NCI-H1417 (cell line): ENCODE measurements at regions not wholly inside any gene's neighbourhood (a gene's known extent, or its start where the extent isn't known, plus 50 kb on each side); places are given as distances from the start of the nearest gene placed in this dataset.

Experiments used
- DNase-seq, 3 experiments: peaks; one replicate each; lab custom pipeline; 2025; lab: John Stamatoyannopoulos, UW

DNA sequence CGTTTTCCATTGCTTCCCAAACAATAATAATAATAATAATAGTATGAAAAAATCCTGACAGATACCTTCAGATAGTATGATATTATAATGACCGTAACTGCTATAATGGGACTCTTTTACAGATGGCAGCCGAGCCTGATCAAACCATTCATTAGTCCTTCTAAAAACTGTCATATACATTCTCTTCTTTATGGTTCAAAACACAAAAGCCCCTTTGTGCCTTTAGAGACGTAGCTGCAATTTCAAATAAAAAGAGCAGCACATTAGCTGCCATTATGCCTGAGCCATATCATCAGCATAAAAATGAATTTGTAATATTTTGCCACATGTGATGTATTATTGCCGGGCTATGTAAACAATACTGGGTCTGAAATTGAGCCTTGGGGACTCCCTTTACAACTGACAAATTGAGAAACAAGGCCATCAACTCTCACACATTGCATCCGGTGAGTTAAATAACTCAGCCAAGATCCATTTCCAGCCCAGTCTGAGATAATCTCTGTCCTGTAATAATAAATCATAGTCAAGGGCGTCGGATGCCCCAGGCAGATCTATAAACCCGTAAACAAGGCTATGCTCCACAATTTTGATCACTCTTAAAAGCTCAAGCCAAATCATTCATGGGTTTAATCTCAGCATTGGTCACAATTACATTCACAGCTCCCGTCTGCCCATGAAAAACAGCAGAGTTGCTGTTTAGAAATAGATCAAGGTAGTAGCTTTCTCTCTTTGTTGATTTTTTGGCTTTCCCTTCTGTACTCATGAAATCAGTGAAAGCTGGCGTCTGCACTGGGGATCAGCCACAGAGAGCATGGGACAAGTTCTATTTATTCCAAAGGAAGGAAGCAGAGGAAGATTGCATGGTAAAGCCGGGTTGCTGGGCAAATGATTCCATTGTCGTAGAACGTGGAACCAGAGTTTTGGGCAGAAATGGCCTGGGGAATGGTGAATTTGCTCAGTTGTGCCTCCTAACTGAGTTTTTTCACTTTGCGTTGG lies 150.1 kb upstream of the BMPER start:
- DNase-seq: peak; percentile 44 to 92 (median 60)

DNA sequence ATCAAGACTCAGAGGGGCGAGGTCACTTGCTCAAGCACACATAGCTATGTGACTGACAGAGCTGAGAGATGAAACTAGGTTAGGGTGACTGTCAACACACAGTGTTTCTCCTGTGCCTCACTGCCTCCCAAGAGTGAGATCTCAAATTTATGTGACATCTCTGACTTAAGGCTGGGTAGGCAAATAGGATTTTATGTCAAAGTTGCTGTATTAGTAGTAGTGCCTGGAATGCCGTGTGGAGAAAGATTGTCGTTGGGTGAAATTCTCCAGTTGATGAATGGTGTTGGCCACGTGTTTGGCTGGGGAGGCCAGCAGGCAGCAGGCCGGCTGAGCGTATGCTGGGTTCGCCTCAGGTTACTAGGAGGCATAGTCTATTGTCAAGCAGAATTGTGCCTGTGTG lies 148.3 kb upstream of the BMPER start:
- DNase-seq: no peak

DNA sequence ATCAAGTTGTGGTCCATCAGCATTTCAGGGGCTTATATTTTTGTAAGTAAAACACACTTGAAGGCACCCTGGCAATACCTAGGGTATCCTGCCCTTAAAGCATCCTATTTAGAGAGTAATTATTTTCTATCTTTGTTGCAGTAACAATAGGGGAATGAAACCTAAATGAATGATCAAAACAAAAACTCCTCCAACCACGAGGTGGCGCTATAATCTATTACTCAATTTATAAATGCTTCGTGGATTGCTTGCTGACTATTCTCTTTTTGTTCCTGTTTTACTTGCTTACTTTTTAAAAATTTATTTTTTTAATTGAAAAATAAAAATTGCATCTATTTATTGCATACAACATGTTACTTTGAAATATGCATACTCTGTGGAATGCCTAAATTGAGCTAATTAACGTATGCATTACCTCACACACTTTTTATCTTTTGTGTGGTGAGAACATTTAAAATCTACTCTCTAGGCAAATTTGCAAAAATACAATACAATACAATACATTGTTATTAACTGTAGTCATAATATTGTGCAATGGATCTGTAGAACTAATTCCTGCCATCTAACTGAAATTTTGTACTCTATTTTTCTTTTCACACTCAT lies 147.7 kb upstream of the BMPER start:
- DNase-seq: peak; percentile 32 to 75 (median 57)

DNA sequence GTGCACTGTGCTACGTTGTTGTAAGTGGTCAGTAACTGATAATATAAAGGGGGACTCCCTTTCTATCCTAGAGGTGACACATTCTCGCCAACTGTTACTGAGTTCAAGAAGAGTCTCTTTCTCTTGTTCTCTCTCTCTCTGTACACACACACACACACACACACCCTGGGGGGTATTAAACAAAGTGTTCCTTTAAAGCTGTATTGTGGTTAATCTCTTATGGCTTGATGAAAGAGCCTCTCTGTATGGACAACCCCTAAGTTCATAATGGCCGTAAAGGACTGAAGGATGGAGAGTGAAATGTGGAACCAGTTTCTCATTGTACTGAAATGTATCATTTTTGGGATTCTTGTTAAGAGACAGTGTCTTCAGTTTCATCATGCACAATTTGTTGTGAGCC lies 145.2 kb upstream of the BMPER start:
- DNase-seq: no peak

DNA sequence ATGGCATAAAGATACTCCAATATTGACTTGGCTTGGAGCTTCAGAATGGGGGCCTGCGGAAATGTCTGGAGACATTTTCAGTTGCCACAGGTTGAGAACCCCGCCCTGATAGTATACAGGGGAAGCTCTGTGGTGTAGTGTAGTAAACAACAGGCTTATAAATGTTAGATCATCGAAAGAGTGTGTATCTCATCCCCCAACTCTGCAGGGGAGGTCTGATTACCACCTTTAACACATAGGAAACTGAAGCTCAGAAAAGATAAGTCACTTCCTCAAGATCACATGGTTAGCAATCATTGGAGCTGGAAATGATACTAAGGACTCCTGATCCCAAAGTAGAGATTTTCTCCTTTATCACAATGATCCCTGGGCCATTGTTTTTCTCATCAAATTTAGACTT lies 144.5 kb upstream of the BMPER start:
- no peak for DNase-seq

DNA sequence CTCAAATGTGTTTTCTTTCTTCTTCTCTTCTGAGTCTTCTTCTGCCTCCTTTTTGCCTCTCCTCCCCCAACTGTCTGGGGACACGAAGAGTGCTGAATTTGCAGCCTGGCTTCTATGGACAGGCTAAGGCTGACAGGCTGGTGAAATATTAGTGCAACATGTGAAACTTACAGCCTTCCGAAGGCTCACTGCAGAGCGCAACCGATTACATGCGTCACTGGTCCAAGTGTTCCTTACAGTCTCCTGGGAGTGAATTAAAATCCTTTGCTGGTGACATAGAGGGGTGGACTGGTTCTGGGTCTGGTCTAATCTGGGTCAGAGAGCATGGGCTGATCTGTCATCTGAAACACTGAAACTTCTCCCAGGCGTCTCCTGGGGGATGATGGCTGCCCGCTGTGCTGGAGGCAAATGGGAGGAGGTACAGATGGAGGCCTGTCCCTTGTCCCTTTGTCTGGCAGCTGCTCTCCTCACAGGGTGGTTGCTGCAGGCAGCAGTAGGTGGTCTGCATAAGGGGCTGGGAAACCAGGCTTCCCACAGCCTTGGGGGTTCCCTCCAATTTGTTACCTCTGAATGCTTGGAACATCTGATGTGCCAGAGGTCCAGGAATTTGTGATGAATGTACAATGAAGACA lies 143.8 kb upstream of the BMPER start:
- DNase-seq: no peak

DNA sequence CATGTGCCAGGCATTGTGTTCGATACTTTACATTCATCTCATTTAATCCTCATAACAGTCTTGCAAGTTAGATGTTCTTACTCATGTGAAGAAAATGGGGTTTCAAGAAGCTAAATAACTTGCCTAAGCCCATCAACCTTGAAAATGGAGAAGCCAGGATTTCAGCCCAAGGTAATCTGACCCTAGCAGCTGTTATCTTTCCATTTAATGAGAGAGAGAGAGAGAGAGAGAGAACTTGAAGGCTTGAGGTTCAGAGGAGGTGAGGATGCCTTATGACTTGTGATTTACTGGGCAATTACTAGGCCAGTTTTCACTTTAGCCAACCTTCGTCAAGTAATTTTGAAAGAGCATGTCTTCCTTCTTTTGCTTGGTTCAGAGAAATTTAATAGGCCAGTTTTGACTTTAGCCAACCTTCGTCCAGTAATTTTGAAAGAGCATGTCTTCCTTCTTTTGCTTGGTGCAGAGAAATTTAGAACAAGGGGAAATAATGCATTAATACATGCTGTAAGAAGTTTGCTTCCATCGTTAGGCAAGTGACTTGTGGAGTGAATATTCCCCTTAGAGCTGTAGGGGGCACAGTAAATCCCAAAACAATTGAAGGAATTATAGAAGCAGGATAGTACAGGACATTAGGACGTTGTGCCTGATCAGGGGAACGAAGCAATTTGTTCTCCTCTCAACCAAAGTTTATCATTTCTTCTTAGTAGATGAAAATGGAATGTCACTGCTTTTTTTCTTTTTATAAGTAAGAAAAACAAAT lies 143.0 kb upstream of the BMPER start:
- DNase-seq: no peak

DNA sequence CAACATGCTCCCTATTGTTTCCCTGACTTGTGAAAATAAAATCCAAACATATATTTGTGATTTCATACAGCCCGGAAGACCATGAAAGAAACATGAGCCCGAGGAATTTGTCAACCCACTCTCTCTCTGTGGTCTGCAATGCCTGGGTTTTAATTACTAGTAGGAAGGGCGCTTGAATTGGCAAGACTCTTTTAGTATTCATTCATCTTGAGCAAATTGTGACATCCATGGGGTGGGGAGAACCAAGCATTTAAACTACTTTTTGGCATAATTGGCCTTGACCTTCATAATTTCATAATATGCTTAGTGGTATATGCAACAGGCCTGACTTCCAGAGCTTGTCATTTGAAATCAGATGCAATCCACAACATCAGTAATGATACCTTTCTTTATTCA lies 142.4 kb upstream of the BMPER start:
- no peak for DNase-seq

DNA sequence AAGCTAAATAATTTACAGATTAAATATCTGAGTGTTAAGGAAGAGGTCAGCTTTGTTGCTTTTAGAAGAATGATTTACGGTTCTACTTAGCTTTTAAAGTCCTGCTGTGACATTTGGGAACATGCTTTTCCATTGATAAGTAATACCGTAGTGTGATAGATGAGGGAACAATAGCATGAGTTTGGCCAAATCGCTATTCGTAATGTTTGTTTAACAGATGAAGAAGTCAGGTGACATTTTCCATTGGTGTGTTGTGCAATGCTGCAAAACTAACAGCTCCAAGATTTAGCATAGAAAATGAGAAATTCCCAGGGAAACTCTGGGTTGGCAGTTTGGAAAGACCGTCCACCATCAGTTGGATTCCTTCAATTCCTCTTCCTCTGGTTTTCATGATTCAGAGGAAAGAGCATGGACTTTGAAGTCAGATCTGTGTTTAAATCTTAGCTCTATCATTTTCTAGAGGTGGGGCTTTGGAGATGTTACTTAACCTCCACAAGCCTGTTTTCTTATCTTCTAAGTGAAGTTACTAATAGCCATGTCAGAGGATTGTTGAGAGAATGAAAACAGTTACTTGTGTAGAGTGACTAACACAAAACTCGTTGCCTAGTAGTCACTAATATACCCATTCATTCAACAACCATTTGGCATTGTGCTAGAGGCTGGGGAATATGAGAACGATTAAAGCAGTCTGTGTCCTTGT lies 140.4 kb upstream of the BMPER start:
- DNase-seq: peak in 1 of 3 experiments; percentile 14

DNA sequence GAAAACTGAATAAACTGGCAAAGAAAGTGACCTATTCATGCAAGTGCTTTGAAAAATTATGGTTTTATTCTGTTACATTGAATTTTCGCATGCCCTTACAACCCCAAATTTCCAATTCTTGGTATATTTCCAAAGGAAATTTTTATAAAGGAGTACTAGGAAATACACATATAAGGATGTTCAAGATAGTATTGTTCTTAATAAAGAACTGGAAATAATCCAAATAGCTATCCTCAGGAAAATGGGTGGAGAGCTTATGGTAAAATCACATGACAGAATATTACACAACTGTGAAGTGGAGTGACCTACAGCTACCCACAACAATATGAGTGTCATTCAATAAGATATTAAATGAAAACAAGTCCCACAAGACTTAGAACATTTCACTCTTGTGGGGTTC lies 138.9 kb upstream of the BMPER start:
- DNase-seq: no peak

DNA sequence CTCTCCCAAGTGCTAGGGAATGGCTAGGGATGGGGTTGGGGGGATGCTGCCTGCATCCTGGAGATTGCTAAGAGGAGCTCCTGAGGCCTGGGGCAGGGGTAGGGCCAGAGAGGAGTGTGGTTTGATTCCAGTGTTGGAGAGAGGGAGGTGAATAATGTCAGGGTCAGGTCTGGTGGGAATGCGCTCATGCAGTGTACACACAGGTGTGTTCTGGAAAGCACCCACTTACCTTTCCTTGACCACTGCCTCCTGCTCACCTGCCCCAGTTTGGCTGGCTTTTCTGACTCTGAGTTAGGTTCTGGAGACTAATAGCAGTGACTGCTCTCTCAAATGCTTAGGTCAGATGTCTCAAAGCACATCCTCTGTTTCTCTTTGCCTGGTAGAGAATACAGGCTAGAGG lies 135.4 kb upstream of the BMPER start:
- no peak for DNase-seq

DNA sequence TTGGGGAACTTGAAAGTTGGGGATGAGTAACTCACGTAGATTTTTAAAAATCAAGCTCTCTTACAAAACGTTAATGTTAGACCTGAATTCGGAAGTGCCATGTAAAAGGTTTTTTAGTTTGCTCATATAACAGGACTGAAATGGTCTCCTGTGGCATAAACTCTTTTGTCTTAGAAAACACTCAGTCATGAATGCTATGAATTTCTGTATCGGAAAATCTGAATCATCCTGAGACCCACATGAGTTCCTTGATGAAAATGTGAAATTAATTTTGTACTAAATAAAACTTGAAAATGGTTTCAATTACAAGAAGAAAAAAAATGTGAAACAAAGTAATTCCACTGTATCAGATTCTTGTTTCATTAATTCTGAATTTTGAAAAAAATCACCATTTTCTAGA lies 134.8 kb upstream of the BMPER start:
- no peak for DNase-seq

DNA sequence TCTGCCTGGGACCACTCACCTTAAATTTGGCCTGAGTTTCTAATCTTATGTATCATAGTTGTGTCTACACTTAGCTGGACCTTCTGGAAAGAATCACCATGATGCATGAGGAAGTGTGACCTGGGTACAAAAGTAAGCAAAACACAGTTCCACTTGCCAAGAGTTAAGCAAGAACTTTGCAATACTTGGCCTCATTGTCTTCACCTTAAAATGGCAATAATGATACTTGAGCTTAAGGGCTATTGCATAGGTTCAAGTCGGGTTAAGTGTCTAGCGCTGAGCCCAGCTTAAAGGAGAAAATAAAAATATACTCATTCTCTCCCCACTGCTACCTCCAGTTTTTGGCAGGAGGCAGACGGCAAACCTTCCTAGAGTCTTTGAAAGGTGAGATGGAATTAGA lies 133.9 kb upstream of the BMPER start:
- DNase-seq: no peak

DNA sequence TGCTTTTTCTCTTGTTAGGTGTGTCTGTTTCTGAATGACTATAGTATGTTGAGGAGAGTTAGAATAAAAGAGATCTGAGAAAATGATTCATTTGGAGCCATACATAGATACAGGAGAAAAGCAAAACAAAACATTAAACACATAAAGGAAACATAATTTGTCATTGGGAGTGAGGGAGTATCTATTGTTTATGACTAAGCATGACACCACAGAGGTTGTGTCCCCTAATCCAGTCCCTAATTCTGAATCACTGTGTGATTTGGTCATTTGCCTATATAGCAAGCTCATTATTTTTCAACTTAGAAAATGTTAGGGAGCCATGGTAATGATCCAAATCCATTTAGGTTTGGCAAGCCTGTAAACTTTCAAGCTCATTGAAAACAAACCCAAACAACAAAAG lies 132.3 kb upstream of the BMPER start:
- no peak for DNase-seq

DNA sequence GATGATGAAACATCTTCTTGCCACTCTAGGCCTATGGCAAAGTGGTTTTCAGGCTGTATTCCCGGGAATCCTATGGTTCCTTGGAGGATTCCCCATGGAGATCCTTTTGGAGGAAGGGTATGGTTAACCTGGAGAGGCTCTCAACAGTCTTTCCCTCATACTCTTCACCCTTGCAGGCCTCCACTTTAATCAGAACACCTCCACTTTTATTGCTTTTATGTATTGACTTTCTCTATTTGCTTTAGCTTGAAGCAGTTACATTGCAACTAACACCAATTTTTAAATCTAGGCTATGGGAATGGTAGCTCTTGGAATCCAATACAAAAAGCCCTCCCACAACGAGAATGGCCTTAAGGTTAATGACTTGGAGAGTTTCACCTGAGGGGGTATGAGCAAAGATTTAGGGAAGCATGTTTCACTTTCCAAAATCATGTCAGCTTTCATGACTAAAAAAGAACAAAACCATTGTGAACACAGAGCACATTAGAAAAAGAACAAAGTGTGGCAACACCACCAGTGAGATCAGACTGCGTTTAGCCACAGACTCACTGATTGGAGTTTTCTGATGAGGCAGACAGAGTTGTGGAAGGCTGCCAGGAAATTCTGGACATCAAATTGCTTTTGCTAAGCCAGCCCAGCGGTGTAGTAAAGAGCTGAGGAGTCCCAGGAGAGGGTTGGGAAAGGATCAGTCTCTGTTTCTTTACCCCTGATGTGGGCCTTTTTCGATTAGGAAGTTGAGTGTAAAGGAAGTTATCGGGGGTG lies 130.4 kb upstream of the BMPER start:
- peak in 2 of 3 experiments; percentile 15 to 39 for DNase-seq

DNA sequence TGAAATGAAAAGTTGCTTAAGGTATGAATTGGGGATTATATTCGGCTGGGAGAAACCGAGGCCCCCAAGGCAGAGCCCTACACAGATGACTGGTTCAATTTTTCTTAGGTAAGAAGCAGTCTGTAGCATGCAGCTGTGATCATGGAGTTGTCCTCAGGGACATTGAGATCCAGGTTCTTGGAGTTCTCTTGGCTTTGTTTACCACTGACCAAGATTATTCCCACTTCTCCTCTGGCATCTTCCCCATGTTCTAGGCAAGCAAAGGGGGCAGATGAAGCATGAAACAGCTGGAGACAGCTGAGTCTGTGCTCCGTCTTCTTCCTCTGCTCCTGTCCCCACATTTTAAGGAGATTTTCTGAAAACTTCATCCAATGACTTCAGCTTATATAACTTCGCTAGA lies 129.5 kb upstream of the BMPER start:
- DNase-seq: no peak

DNA sequence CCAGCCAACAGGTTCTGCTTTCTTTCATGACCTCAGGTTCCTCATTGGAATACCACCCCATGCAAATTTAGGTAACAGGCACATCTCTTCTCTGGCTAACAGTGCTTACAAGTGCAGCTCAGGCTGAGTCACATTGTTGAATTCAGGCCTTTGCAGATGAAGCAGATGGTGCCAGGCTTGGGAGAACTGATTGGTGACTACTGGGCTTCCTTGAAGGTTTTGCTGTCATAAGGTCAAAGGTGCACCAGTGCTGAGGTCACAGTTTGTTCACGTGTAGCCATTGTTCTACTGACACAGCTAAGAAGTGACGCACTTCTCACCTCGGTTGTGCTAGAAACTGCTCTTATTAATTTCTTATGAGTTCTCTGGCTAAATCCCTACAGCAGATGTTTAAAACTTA lies 128.6 kb upstream of the BMPER start:
- no peak for DNase-seq

DNA sequence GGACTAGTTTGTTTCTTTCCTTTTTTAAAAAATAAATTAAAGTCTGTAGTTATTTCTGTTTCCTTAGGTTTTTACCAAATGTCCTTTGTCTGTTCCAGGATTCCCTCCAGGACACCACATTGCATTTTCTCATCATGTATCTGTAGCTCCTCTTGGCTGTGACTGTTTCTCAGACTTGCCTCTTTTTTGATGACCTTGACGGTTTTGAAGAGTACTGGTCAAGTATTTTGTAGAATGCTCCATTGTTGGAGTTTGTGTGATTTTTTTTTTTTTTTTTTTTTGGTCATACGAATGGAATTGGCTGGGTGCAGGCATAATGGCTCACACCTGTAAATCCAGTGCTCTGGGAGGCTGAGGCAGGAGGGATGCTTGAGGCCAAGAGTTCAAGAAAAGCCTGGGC lies 127.1 kb upstream of the BMPER start:
- no peak for DNase-seq

DNA sequence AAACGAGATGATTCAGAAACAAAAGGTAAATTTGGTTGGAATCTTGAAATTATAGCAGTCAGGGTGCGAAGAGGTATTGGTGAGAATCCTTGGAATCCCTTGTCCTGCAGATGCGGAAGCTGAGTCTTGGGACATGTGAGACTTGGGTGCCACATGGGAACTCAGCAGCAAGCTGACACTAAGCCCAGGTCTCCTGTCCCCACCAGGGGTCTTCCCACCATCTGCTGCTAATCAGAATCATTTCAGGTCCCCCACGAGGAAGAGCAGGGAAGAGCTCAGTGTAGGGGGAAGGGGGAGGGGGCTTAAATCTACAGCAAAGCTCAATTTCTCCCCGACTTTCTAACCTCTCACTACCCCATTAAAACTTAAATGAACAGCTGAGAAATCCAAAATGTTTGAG lies 126.1 kb upstream of the BMPER start:
- no peak for DNase-seq

DNA sequence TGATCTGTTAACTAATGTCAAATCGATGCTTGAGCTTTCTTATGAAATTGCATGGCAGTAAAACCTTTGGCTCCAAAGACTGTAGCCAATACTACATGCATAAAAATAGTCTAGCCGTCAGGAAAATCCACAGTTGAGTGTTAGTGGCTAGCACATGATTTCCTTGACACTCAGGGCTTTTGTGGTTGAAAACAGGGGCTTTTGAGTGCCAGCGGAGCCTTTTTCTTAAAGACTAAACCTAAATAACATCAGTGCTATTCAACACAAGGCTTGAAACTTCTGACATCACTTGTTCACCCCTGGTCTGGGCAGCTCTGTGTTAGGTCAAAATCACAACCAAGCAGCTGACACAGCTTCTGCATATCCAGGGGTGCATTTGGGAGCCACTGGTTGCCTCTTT lies 124.2 kb upstream of the BMPER start:
- no peak for DNase-seq

DNA sequence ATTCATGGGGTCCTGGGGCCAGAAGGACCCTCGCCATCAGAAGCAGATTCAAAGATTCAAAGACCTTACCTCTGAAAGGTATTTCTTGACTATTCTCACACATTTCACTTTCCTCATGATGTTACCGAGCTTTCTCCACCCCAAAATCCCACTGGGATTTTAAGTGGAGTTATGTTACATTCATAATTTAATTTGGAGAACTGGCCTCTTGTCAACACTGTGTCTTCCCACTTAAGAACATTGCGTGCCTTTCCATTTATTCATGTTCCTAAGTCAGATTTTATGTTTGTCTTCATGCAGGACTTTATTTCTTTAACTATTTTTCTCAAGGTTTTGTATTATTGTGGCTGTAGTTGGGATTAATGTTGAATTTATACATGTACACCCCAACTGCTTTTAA lies 123.5 kb upstream of the BMPER start:
- peak in 1 of 3 experiments; percentile 39 for DNase-seq
